Mesothelial cell of epicardium (in vitro differentiated cells): ENCODE measurements at regions not wholly inside any gene's neighbourhood (a gene's known extent, or its start where the extent isn't known, plus 50 kb on each side); places are given as distances from the start of the nearest gene placed in this dataset.
A peak's percentile ranks its signal among the peaks of the same experiment; 100 is the strongest.

Source experiments
- DNase-seq, 2 experiments: peaks; one replicate each; pipeline ENCODE4 v3.0.0; 2021; ENCODE audit warnings: low spot score in 2 of 2; ENCODE audit not compliant: unreplicated experiment in 2 of 2
- H3K27ac Mint-ChIP-seq: 2 replicates; pipeline ENCODE4 v1.8.0; 2021; ENCODE audit warnings: mixed read lengths
- H3K27me3 Mint-ChIP-seq: 2 replicates; pipeline ENCODE4 v1.8.0; 2021; ENCODE audit warnings: low read depth, mixed read lengths
- H3K36me3 Mint-ChIP-seq: 2 replicates; pipeline ENCODE4 v1.8.0; 2021; ENCODE audit warnings: mixed read lengths
- H3K4me1 Mint-ChIP-seq: 2 replicates; pipeline ENCODE4 v1.8.0; 2021; ENCODE audit warnings: mixed read lengths
- H3K4me3 Mint-ChIP-seq: 2 replicates; pipeline ENCODE4 v1.8.0; 2021; ENCODE audit warnings: mild to moderate bottlenecking, moderate library complexity, mixed read lengths
- H3K9me3 Mint-ChIP-seq: 2 replicates; pipeline ENCODE4 v1.8.0; 2021; ENCODE audit warnings: mixed read lengths
- TF ChIP-seq, protein P1 (sequence below): fragments of 200-600 bp; sonication (generic); IDR thresholded peaks from one replicate; pipeline ENCODE4 v1.5.0; 2021; ENCODE audit warnings: antibody characterized with exemption; ENCODE audit not compliant: unreplicated experiment

DNA sequence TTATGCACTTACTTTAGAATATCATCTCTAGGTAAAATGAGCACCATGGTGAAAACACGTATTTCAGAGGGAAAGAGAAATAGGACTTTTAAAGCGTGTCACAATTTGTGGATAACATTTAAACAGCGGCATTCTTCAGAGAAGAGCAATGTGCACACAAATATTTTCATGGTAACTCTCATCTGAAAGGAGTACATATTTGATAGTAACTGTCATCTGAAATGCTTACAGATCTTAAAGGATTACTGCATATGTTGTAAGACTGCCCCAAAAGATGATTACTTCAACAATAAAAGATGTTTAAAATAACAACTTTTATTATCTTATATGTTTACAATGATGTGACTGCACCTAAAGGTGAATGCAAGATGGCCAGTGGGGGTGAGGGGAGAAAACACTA, 408.8 kb downstream of the PLA2G4A start:
- H3K4me3 Mint-ChIP-seq, result no peak overlapping the region
- DNase-seq, result no peak
- no peaks in the 10 kb centered on the region for H3K27me3 Mint-ChIP-seq
- H3K9me3 Mint-ChIP-seq, result peaks cover 16% of the 10 kb centered on the region
- peaks cover 31% of the 10 kb centered on the region for H3K4me1 Mint-ChIP-seq
- TF ChIP-seq, protein P1, sequence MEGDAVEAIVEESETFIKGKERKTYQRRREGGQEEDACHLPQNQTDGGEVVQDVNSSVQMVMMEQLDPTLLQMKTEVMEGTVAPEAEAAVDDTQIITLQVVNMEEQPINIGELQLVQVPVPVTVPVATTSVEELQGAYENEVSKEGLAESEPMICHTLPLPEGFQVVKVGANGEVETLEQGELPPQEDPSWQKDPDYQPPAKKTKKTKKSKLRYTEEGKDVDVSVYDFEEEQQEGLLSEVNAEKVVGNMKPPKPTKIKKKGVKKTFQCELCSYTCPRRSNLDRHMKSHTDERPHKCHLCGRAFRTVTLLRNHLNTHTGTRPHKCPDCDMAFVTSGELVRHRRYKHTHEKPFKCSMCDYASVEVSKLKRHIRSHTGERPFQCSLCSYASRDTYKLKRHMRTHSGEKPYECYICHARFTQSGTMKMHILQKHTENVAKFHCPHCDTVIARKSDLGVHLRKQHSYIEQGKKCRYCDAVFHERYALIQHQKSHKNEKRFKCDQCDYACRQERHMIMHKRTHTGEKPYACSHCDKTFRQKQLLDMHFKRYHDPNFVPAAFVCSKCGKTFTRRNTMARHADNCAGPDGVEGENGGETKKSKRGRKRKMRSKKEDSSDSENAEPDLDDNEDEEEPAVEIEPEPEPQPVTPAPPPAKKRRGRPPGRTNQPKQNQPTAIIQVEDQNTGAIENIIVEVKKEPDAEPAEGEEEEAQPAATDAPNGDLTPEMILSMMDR, result no peak
- no peaks in the 10 kb centered on the region for H3K36me3 Mint-ChIP-seq
- no peak overlapping the region for H3K27ac Mint-ChIP-seq

DNA sequence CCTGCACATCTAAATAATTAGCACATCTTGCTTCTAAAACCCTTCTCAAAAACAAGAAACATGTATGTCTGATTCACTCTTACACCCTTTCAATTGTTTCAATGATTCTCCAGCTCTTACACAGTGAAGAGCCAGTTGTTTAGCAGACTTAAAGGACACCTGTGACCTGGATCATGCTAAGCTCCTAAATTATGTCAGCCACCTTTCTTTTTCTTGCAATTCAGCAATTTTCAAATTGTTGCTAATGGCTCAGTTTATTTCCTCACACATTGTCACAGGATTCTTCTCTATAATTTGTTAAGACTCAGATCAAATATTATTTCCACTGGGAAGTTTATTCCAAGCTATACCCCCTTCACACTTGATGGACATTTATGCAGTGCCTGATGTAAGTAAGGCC, 413.2 kb downstream of the PLA2G4A start:
- H3K27ac Mint-ChIP-seq, result no peak overlapping the region
- H3K4me3 Mint-ChIP-seq, result no peak overlapping the region
- no peak for DNase-seq
- peaks cover 16% of the 10 kb centered on the region for H3K9me3 Mint-ChIP-seq
- peaks cover 5% of the 10 kb centered on the region for H3K36me3 Mint-ChIP-seq
- H3K4me1 Mint-ChIP-seq, result peaks cover 32% of the 10 kb centered on the region
- H3K27me3 Mint-ChIP-seq, result no peaks in the 10 kb centered on the region
- TF ChIP-seq, protein P1, result no peak

DNA sequence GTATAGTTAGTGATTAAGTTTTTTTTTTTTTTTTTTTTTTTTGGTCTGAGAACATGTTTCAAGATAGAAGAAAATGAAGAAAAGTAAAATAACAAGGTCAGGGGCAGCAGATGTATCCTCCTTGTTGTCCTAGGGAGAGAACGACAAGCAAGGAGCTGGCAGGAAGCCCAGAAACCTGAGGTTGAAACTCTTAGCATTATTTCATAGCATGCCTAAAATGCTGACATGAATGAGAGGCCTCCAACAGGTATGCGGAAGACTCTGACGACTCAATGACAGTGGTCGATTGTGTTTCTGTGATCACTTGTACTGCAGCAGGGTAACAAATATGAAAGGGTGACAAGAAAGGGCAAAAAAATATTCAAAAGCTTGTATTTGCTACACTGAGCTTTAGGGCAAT, 415.9 kb downstream of the PLA2G4A start:
- peak overlapping the region; percentile 78 for H3K27ac Mint-ChIP-seq
- peaks cover 26% of the 10 kb centered on the region for H3K4me1 Mint-ChIP-seq
- H3K27me3 Mint-ChIP-seq, result no peaks in the 10 kb centered on the region
- peaks cover 8% of the 10 kb centered on the region for H3K36me3 Mint-ChIP-seq
- peak in 1 of 2 experiments; percentile 63 for DNase-seq
- peaks cover 29% of the 10 kb centered on the region for H3K9me3 Mint-ChIP-seq
- H3K4me3 Mint-ChIP-seq, result no peak overlapping the region
- TF ChIP-seq, protein P1, result no peak

DNA sequence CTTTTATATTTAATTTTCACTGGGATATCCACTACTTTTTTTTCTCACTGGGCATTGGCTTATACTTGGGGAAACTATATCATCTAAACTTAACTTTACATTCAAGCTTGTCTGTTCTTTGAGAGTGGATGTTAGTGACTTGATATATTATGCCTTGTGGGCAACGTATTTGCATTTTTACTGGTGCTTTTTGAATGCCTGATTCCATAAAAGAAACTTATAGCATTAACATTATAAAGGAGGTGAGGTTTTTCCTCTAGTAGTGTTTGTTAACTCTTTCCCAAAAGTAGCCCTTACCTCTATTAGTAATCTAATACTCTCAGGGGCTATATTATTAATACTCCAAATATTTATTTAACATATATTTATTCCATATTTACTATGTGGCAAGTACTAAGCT, 416.5 kb downstream of the PLA2G4A start:
- no peak for DNase-seq
- Mint-ChIP-seq H3K27ac (peak overlapping the region; percentile 78), H3K9me3 (peaks cover 29% of the 10 kb centered on the region), H3K4me3 (no peak overlapping the region), H3K36me3 (peaks cover 8% of the 10 kb centered on the region), H3K27me3 (no peaks in the 10 kb centered on the region), H3K4me1 (peaks cover 31% of the 10 kb centered on the region)
- TF ChIP-seq, protein P1, result no peak

DNA sequence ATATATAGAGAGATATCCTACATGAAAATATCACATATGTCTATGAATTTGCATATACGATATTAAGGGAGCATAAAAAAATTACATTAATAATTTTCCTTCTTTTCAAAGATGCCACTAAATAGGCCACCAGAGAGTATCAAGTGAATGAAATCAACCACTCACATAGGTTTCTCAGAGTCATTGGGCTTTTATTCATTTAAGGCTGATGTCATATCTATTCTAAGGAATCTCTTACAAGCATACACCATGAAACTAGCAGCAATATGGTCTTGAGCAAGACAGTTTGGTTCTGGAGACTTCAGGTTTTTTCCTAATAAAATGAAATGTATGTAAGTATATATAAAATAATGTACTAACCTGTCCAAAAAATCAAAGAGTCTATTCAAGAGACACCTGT, 420.4 kb downstream of the PLA2G4A start:
- Mint-ChIP-seq H3K4me3 (no peak overlapping the region), H3K9me3 (peaks cover 20% of the 10 kb centered on the region), H3K27ac (no peak overlapping the region), H3K4me1 (peaks cover 31% of the 10 kb centered on the region), H3K27me3 (no peaks in the 10 kb centered on the region), H3K36me3 (peaks cover 8% of the 10 kb centered on the region)
- TF ChIP-seq, protein P1, result no peak
- DNase-seq, result no peak

DNA sequence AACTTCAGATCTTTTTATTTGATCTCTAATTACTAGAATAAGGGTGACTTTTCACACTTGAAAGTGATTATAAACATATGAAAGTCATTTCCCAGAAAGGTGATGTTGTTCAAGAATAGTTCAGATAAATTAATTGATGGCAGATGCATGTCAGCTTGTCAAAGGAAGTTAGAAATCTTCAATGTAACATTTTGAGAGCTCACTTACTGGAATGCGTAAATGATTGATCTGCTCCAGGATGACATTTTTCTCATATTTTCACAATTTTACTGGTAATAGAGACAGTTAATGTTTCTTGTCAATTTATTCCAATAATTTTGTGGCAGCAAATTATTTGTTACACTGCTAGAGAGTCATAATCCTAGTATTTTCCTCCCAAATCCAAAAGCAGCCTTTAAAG, 424.2 kb downstream of the PLA2G4A start:
- H3K27ac Mint-ChIP-seq, result no peak overlapping the region
- H3K4me1 Mint-ChIP-seq, result peaks cover 29% of the 10 kb centered on the region
- no peaks in the 10 kb centered on the region for H3K36me3 Mint-ChIP-seq
- no peaks in the 10 kb centered on the region for H3K27me3 Mint-ChIP-seq
- H3K4me3 Mint-ChIP-seq, result no peak overlapping the region
- TF ChIP-seq, protein P1, result no peak
- H3K9me3 Mint-ChIP-seq, result peaks cover 4% of the 10 kb centered on the region
- no peak for DNase-seq
